OCI-LY3 (cell line): ENCODE measurements at regions not wholly inside any gene's neighbourhood (a gene's known extent, or its start where the extent isn't known, plus 50 kb on each side); places are given as distances from the start of the nearest gene placed in this dataset.

ENCODE experiments used
- H2AFZ ChIP-seq: fragments of 200-600, 300-600 bp; shearing (Covaris generic); 2 replicates; pipeline ENCODE4 v1.6.0; 2014; ENCODE audit warnings: antibody characterized with exemption, low read depth, low read length
- H3K27ac ChIP-seq: fragments of 200-600, 300-600 bp; sonication (generic); 2 replicates; pipeline ENCODE4 v1.5.1; 2014; ENCODE audit warnings: mild to moderate bottlenecking, low read length, moderate library complexity, mixed read lengths
- H3K27me3 ChIP-seq: fragments of 200-600, 300-600 bp; sonication (generic); 2 replicates; pipeline ENCODE4 v1.6.1; 2014; ENCODE audit warnings: low read depth, low read length, mixed read lengths
- H3K36me3 ChIP-seq: fragments of 200-600, 300-600 bp; sonication (generic); replicated peaks from 2 replicates; pipeline ENCODE3; 2014; ENCODE audit warnings: low read depth, low read length, mixed read lengths
- H3K4me1 ChIP-seq: fragments of 300-600, 200-600 bp; sonication (generic); 2 replicates; pipeline ENCODE4 v1.6.1; 2014; ENCODE audit warnings: low read length, mixed read lengths
- H3K4me2 ChIP-seq: fragments of 200-600, 300-600 bp; sonication (generic); 2 replicates; pipeline ENCODE4 v1.6.1; 2014; ENCODE audit warnings: low read length, mixed read lengths
- H3K4me3 ChIP-seq: fragments of 300-600, 200-600 bp; sonication (generic); 2 replicates; pipeline ENCODE4 v1.5.1; 2014; ENCODE audit warnings: antibody characterized with exemption, mild to moderate bottlenecking, low read length, moderate library complexity
- H3K79me2 ChIP-seq: fragments of 300-600, 200-600 bp; shearing (Covaris generic); 2 replicates; pipeline ENCODE4 v1.6.1; 2014; ENCODE audit warnings: mild to moderate bottlenecking, low read length, mixed read lengths
- H3K9ac ChIP-seq: fragments of 300-600, 200-600 bp; shearing (Covaris generic); 2 replicates; pipeline ENCODE4 v1.6.0; 2014; ENCODE audit warnings: mild to moderate bottlenecking, low read length, moderate library complexity
- H3K9me3 ChIP-seq: fragments of 200-600, 300-600 bp; shearing (Covaris generic); 2 replicates; pipeline ENCODE4 v1.6.1; 2014; ENCODE audit warnings: low read length, mixed read lengths; ENCODE audit not compliant: insufficient read depth
- H4K20me1 ChIP-seq: fragments of 200-600, 300-600 bp; sonication (generic); 2 replicates; pipeline ENCODE4 v1.6.1; 2016; ENCODE audit warnings: low read length, mixed read lengths; ENCODE audit not compliant: insufficient read depth
- CTCF ChIP-seq: fragments of 200-600, 300-600 bp; sonication (generic); IDR thresholded peaks from 2 replicates; pipeline ENCODE4 v1.5.1; 2014; ENCODE audit warnings: antibody characterized with exemption, low read length, low read depth
- EZH2phosphoT487 ChIP-seq: fragments of 200-600 bp; shearing (Covaris generic); IDR thresholded peaks from 2 replicates; pipeline ENCODE4 v1.6.1; 2018; ENCODE audit warnings: antibody characterized with exemption, mixed run types, low read depth

GRCh38 chrX:27883468-27884092 is 75.8 kb downstream of the MAGEB10 start:
- peak overlapping the region; percentile 71 for H3K4me2 ChIP-seq
- H3K27ac ChIP-seq, result peak overlapping the region; percentile 56
- no peaks in the 10 kb centered on the region for H3K27me3 ChIP-seq
- no peaks in the 10 kb centered on the region for H3K9me3 ChIP-seq
- peaks cover 23% of the 10 kb centered on the region for H3K4me1 ChIP-seq
- H2AFZ ChIP-seq, result peak overlapping the region; percentile 74
- 0 out of 2 replicates have a peak overlapping the region, but pooled peaks have one; percentile 5 for H3K4me3 ChIP-seq
- no peaks in the 10 kb centered on the region for H4K20me1 ChIP-seq
- no peaks in the 10 kb centered on the region for H3K79me2 ChIP-seq
- TF ChIP-seq EZH2phosphoT487 (no peak), CTCF (no peak)
- H3K9ac ChIP-seq, result no peak overlapping the region
- H3K36me3 ChIP-seq, result no peaks in the 10 kb centered on the region

- H3K4me3 ChIP-seq, result no peak overlapping the region
- H3K79me2 ChIP-seq, result no peaks in the 10 kb centered on the region
- no peak overlapping the region for H3K4me2 ChIP-seq
- H3K9me3 ChIP-seq, result no peaks in the 10 kb centered on the region
- TF ChIP-seq CTCF, result no peak
- no peak for TF ChIP-seq EZH2phosphoT487
- no peaks in the 10 kb centered on the region for H3K36me3 ChIP-seq
- H3K27me3 ChIP-seq, result no peaks in the 10 kb centered on the region
- H3K9ac ChIP-seq, result no peak overlapping the region
- no peak overlapping the region for H2AFZ ChIP-seq
- peaks cover 23% of the 10 kb centered on the region for H3K4me1 ChIP-seq
- H4K20me1 ChIP-seq, result no peaks in the 10 kb centered on the region
- no peak overlapping the region for H3K27ac ChIP-seq
Measured at GRCh38 chrX:27882695-27883094, 74.9 kb downstream of the MAGEB10 start.

GRCh38 chrX:27878862-27879261 is 71.1 kb downstream of the MAGEB10 start:
- no peak for TF ChIP-seq EZH2phosphoT487
- no peak for TF ChIP-seq CTCF
- H2AFZ ChIP-seq, result no peak overlapping the region
- no peaks in the 10 kb centered on the region for H3K27me3 ChIP-seq
- no peaks in the 10 kb centered on the region for H4K20me1 ChIP-seq
- H3K27ac ChIP-seq, result no peak overlapping the region
- H3K4me1 ChIP-seq, result peaks cover 13% of the 10 kb centered on the region
- no peaks in the 10 kb centered on the region for H3K9me3 ChIP-seq
- no peak overlapping the region for H3K4me3 ChIP-seq
- H3K9ac ChIP-seq, result no peak overlapping the region
- H3K4me2 ChIP-seq, result no peak overlapping the region
- H3K36me3 ChIP-seq, result no peaks in the 10 kb centered on the region
- no peaks in the 10 kb centered on the region for H3K79me2 ChIP-seq
